A549 (cell line): ENCODE measurements at regions not wholly inside any gene's neighbourhood (a gene's known extent, or its start where the extent isn't known, plus 50 kb on each side); places are given as distances from the start of the nearest gene placed in this dataset.

ENCODE experiments used
- E2F6 ChIP-seq: IDR thresholded peaks from 2 replicates; pipeline ENCODE4 v1.6.1; 2012; ENCODE audit warnings: low read depth, borderline replicate concordance
- EP300 ChIP-seq, 2 experiments: fragments of >200 bp; sonication (Bioruptor Twin); formaldehyde crosslinking; IDR thresholded peaks; 2 replicates in 1 of 2; 3 replicates in 1 of 2; pipeline ENCODE4 v1.6.1; 2016 to 2017
- POLR2A ChIP-seq: IDR thresholded peaks from 2 replicates; pipeline ENCODE4 v1.6.1; 2012; ENCODE audit warnings: mild to moderate bottlenecking, low read length
- SMC3 ChIP-seq: fragments of >200 bp; sonication (Bioruptor Twin); formaldehyde crosslinking; IDR thresholded peaks from 3 replicates; pipeline ENCODE4 v1.6.1; 2018; ENCODE audit warnings: inconsistent platforms

- TF ChIP-seq EP300 (IDR thresholded peaks at IDR 0.05) (no peak), SMC3 (no peak), E2F6 (no peak), POLR2A (no peak)
These were observed 125.7 kb downstream of the EIF4E start for GRCh38 chr4:98803251-98803650.
